ENCODE measurements at regions not wholly inside any gene's neighbourhood (a gene's known extent, or its start where the extent isn't known, plus 50 kb on each side); places are given as distances from the start of the nearest gene placed in this dataset.

GRCh38 chr14:53531730-53532129 lies 378.6 kb upstream of the DDHD1 start:
- WGBS, 2 experiments (ENCODE audit: insufficient coverage in 1 of 2, insufficient read length in 1 of 2), result 100% methylated on average over 1 of the region's 1 CpG; no CpG with 5 or more reads in 1 of the 2 experiments
- no peak for DNase-seq
- Histone ChIP-seq H3K27me3 (ENCODE audit: control insufficient read depth, insufficient read depth, low read length, poor library complexity, severe bottlenecking) (no peaks in the 10 kb centered on the region), H3K36me3 (ENCODE audit: control insufficient read depth, insufficient read depth, low read length) (no peaks in the 10 kb centered on the region), H3K4me1 (ENCODE audit: control insufficient read depth, insufficient read depth, low read length) (no peaks in the 10 kb centered on the region), H3K9ac (ENCODE audit: extremely low read depth, low read length, poor library complexity, severe bottlenecking) (no peak overlapping the region), H3K4me3 (ENCODE audit: low read length) (no peak overlapping the region), H3K9me3 (ENCODE audit: control insufficient read depth, low read length) (no peaks in the 10 kb centered on the region), H3K27ac (ENCODE audit: low read depth, low read length) (no peak overlapping the region)
- H3K27ac Mint-ChIP-seq, result no peak overlapping the region
- no peak overlapping the region for H3K4me3 Mint-ChIP-seq
- no peaks in the 10 kb centered on the region for H3K36me3 Mint-ChIP-seq (ENCODE audit: low read depth)
- H3K9me3 Mint-ChIP-seq, result no peaks in the 10 kb centered on the region
- TF ChIP-seq CTCF (conservative IDR thresholded peaks at IDR 0.05), result no peak
- peaks cover 2% of the 10 kb centered on the region for H3K4me1 Mint-ChIP-seq
- H3K27me3 Mint-ChIP-seq (ENCODE audit: insufficient read depth), result no peaks in the 10 kb centered on the region

- peaks cover 6% of the 10 kb centered on the region for H3K4me1 Mint-ChIP-seq
- no peak for TF ChIP-seq CTCF (conservative IDR thresholded peaks at IDR 0.05)
- no peaks in the 10 kb centered on the region for H3K36me3 Mint-ChIP-seq (ENCODE audit: low read depth)
- Histone ChIP-seq H3K9me3 (ENCODE audit: control insufficient read depth, low read length) (no peaks in the 10 kb centered on the region), H3K36me3 (ENCODE audit: control insufficient read depth, insufficient read depth, low read length) (no peaks in the 10 kb centered on the region), H3K27me3 (ENCODE audit: control insufficient read depth, insufficient read depth, low read length, poor library complexity, severe bottlenecking) (no peaks in the 10 kb centered on the region), H3K27ac (ENCODE audit: low read depth, low read length) (no peak overlapping the region), H3K4me1 (ENCODE audit: control insufficient read depth, insufficient read depth, low read length) (peaks cover under 1% of the 10 kb centered on the region), H3K4me3 (ENCODE audit: low read length) (no peak overlapping the region), H3K9ac (ENCODE audit: extremely low read depth, low read length, poor library complexity, severe bottlenecking) (no peak overlapping the region)
- H3K27ac Mint-ChIP-seq, result no peak overlapping the region
- H3K27me3 Mint-ChIP-seq (ENCODE audit: insufficient read depth), result no peaks in the 10 kb centered on the region
- DNase-seq, result no peak
- H3K9me3 Mint-ChIP-seq, result no peaks in the 10 kb centered on the region
- WGBS, 2 experiments (ENCODE audit: insufficient coverage in 1 of 2, insufficient read length in 1 of 2), result 88% methylated on average over 1 of the region's 1 CpG; no CpG with 5 or more reads in 1 of the 2 experiments
- no peak overlapping the region for H3K4me3 Mint-ChIP-seq
Observed at GRCh38 chr14:53531156-53531555, 378.0 kb upstream of the DDHD1 start.

GRCh38 chr14:53529519-53529918 lies 376.4 kb upstream of the DDHD1 start:
- WGBS, 2 experiments (ENCODE audit: insufficient coverage in 1 of 2, insufficient read length in 1 of 2), result 88 to 100% methylated on average over 3 of the region's 3 CpGs
- Histone ChIP-seq H3K4me1 (ENCODE audit: control insufficient read depth, insufficient read depth, low read length) (peaks cover 5% of the 10 kb centered on the region), H3K36me3 (ENCODE audit: control insufficient read depth, insufficient read depth, low read length) (no peaks in the 10 kb centered on the region), H3K9ac (ENCODE audit: extremely low read depth, low read length, poor library complexity, severe bottlenecking) (no peak overlapping the region), H3K27ac (ENCODE audit: low read depth, low read length) (no peak overlapping the region), H3K4me3 (ENCODE audit: low read length) (no peak overlapping the region), H3K9me3 (ENCODE audit: control insufficient read depth, low read length) (no peaks in the 10 kb centered on the region), H3K27me3 (ENCODE audit: control insufficient read depth, insufficient read depth, low read length, poor library complexity, severe bottlenecking) (no peaks in the 10 kb centered on the region)
- Mint-ChIP-seq H3K27ac (no peak overlapping the region), H3K4me3 (no peak overlapping the region), H3K36me3 (ENCODE audit: low read depth) (no peaks in the 10 kb centered on the region), H3K9me3 (no peaks in the 10 kb centered on the region), H3K27me3 (ENCODE audit: insufficient read depth) (no peaks in the 10 kb centered on the region), H3K4me1 (peaks cover 14% of the 10 kb centered on the region)
- TF ChIP-seq CTCF (conservative IDR thresholded peaks at IDR 0.05), result no peak
- DNase-seq, result no peak
